Suppressor macrophage (primary cell): ENCODE measurements at regions not wholly inside any gene's neighbourhood (a gene's known extent, or its start where the extent isn't known, plus 50 kb on each side); places are given as distances from the start of the nearest gene placed in this dataset.
"Not testable (repeated sequence)": the region's sequence is repeated elsewhere in the genome, so short reads cannot be mapped to it uniquely, and the experiment has no call there.

Experiments
- DNase-seq, 4 experiments: peaks; one replicate each; pipeline ENCODE4 v3.0.0-alpha.2; 2020 to 2022

- DNase-seq: not testable (repeated sequence)
Measured at GRCh38 chr6:139444273-139444787, 69.9 kb upstream of the CITED2 start.

GRCh38 chr6:139443231-139444112, 69.0 kb upstream of the CITED2 start:
- DNase-seq: no peak

GRCh38 chr6:139442188-139442671, 67.8 kb upstream of the CITED2 start:
- DNase-seq: peak; percentile 35 to 56 (median 41)

- no peak for DNase-seq
Measured at GRCh38 chr6:139439349-139439748, 64.9 kb upstream of the CITED2 start.

GRCh38 chr6:139438775-139439174, 64.3 kb upstream of the CITED2 start:
- no peak for DNase-seq

- no peak for DNase-seq
Measured at GRCh38 chr6:139436957-139437348, 62.5 kb upstream of the CITED2 start.

- no peak for DNase-seq
Measured at GRCh38 chr6:139436200-139436956, 61.9 kb upstream of the CITED2 start.

- DNase-seq: peak; percentile 56 to 89 (median 77)
Measured at GRCh38 chr6:139433631-139434419, 59.4 kb upstream of the CITED2 start.

GRCh38 chr6:139431602-139431956, 57.1 kb upstream of the CITED2 start:
- DNase-seq: no peak

GRCh38 chr6:139430899-139431601, 56.6 kb upstream of the CITED2 start:
- peak; percentile 18 to 59 (median 54) for DNase-seq

- peak; percentile 37 to 67 (median 65) for DNase-seq
Measured at GRCh38 chr6:139429580-139430145, 55.2 kb upstream of the CITED2 start.

- DNase-seq: no peak
Measured at GRCh38 chr6:139427199-139427598, 52.8 kb upstream of the CITED2 start.

GRCh38 chr6:139426795-139427194, 52.3 kb upstream of the CITED2 start:
- DNase-seq: no peak

- DNase-seq: no peak
Measured at GRCh38 chr6:139425780-139426179, 51.3 kb upstream of the CITED2 start.

- DNase-seq: no peak
Measured at GRCh38 chr6:139423971-139424667, 49.7 kb upstream of the CITED2 start.
